Gastroesophageal sphincter (tissue), 4 donors: ENCODE measurements at regions not wholly inside any gene's neighbourhood (a gene's known extent, or its start where the extent isn't known, plus 50 kb on each side); places are given as distances from the start of the nearest gene placed in this dataset.

Experiments used
- ATAC-seq: fragments of 150-250 bp; one replicate; pipeline ENCODE4 v1.9.1; 2016; ENCODE audit warnings: mild to moderate bottlenecking, moderate library complexity
- H3K27ac ChIP-seq, 4 donors: fragments of 200-600 bp; sonication (generic) in 3 of 4; 1 replicate in 3 of 4; 2 replicates in 1 of 4; pipeline ENCODE4 v1.5.1; 2016 to 2019
- H3K27me3 ChIP-seq: fragments of 200-600 bp; sonication (generic); one replicate; pipeline ENCODE4 v1.5.1; 2019
- H3K36me3 ChIP-seq, 2 donors: fragments of 200-600 bp; sonication (generic); one replicate each; pipeline ENCODE4 v1.5.1; 2019; ENCODE audit warnings: control low read depth in 1 of 2
- H3K4me1 ChIP-seq, 3 donors: fragments of 200-600 bp; sonication (generic); 1 replicate in 2 of 3; 2 replicates in 1 of 3; pipeline ENCODE4 v1.5.1; 2016 to 2019; ENCODE audit warnings: control low read depth in 2 of 3
- H3K4me3 ChIP-seq, 2 donors: fragments of 200-600 bp; sonication (generic); one replicate each; pipeline ENCODE4 v1.5.1; 2019; ENCODE audit warnings: mild to moderate bottlenecking in 1 of 2, moderate library complexity in 1 of 2
- H3K9me3 ChIP-seq, 3 donors: fragments of 200-600 bp; sonication (generic); one replicate each; pipeline ENCODE4 v1.5.1; 2017 to 2019; ENCODE audit warnings: control low read depth in 2 of 3
- CTCF ChIP-seq, 4 experiments: fragments of 200-600 bp in 2 of 4; fragments of 450-650 bp in 2 of 4; sonication (generic) in 1 of 4; IDR thresholded peaks; one replicate each; pipeline ENCODE4 v1.5.1; 2017 to 2019; ENCODE audit warnings: antibody characterized with exemption in 4 of 4, mild to moderate bottlenecking in 2 of 4, moderate library complexity in 2 of 4
- EP300 ChIP-seq: sonication (generic); formaldehyde crosslinking; IDR thresholded peaks from one replicate; pipeline ENCODE4 v1.6.1; 2017; ENCODE audit warnings: antibody characterized with exemption, mild to moderate bottlenecking
- POLR2A ChIP-seq, 2 donors: fragments of 450-650 bp; IDR thresholded peaks; one replicate each; pipeline ENCODE4 v1.6.1; 2017; ENCODE audit warnings: antibody characterized with exemption in 2 of 2, mild to moderate bottlenecking in 2 of 2, moderate library complexity in 1 of 2
- POLR2AphosphoS5 ChIP-seq: sonication (generic); formaldehyde crosslinking; IDR thresholded peaks from one replicate; pipeline ENCODE4 v1.6.1; 2017; ENCODE audit warnings: antibody characterized with exemption
- WGBS, 2 donors: methylation state at CpG; one replicate each; pipeline ENCODE4 v1.1.5; 2018; ENCODE audit warnings: low coverage in 1 of 2; 5-methylcytosine and 5-hydroxymethylcytosine counted together

- no peak overlapping the region for H3K27ac ChIP-seq
- no peaks in the 10 kb centered on the region for H3K27me3 ChIP-seq
- H3K9me3 ChIP-seq: peaks cover 0 to 7% (median 0%) of the 10 kb centered on the region in 3 donors
- H3K4me3 ChIP-seq: no peak overlapping the region
- WGBS, 2 donors: 33% methylated on average over 1 of the region's 1 CpG; no CpG with 5 or more reads in 1 of the 2 donors
- no peaks in the 10 kb centered on the region for H3K4me1 ChIP-seq
- TF ChIP-seq POLR2AphosphoS5: no peak
- no peak for ATAC-seq
- no peaks in the 10 kb centered on the region for H3K36me3 ChIP-seq
These were observed 55.7 kb upstream of the OR5AN1 start for GRCh38 chr11:59302991-59303390.

GRCh38 chr11:59295435-59295834 lies 63.3 kb upstream of the OR5AN1 start:
- Histone ChIP-seq H3K4me1 (no peaks in the 10 kb centered on the region), H3K27ac (no peak overlapping the region), H3K4me3 (no peak overlapping the region), H3K36me3 (no peaks in the 10 kb centered on the region), H3K27me3 (no peaks in the 10 kb centered on the region), H3K9me3 (no peaks in the 10 kb centered on the region)
- TF ChIP-seq POLR2A (IDR thresholded peaks at IDR 0.05) (no peak), CTCF (IDR thresholded peaks at IDR 0.05) (no peak), POLR2AphosphoS5 (no peak), EP300 (no peak)
- no peak for ATAC-seq

- 95% methylated on average over 3 of the region's 3 CpGs; no CpG with 5 or more reads in 1 of the 2 donors for WGBS, 2 donors
- no peak for ATAC-seq
- H3K27ac ChIP-seq: no peak overlapping the region
- H3K27me3 ChIP-seq: peaks cover 7% of the 10 kb centered on the region
- no peaks in the 10 kb centered on the region for H3K4me1 ChIP-seq
- no peak overlapping the region for H3K4me3 ChIP-seq
- H3K9me3 ChIP-seq: no peaks in the 10 kb centered on the region
- H3K36me3 ChIP-seq: no peaks in the 10 kb centered on the region
- no peak for TF ChIP-seq EP300
- TF ChIP-seq POLR2AphosphoS5: no peak
- TF ChIP-seq POLR2A (IDR thresholded peaks at IDR 0.05): no peak
- no peak for TF ChIP-seq CTCF (IDR thresholded peaks at IDR 0.05)
These were observed 66.1 kb upstream of the OR5AN1 start for GRCh38 chr11:59292611-59293010.

- no peaks in the 10 kb centered on the region for H3K9me3 ChIP-seq
- WGBS, 2 donors: 59% methylated on average over 3 of the region's 3 CpGs; no CpG with 5 or more reads in 1 of the 2 donors
- H3K27ac ChIP-seq: no peak overlapping the region
- TF ChIP-seq CTCF (IDR thresholded peaks at IDR 0.05): no peak
- TF ChIP-seq EP300: no peak
- TF ChIP-seq POLR2A (IDR thresholded peaks at IDR 0.05): no peak
- TF ChIP-seq POLR2AphosphoS5: no peak
- no peak overlapping the region for H3K4me3 ChIP-seq
- no peak for ATAC-seq
- H3K27me3 ChIP-seq: peaks cover 10% of the 10 kb centered on the region
- no peaks in the 10 kb centered on the region for H3K4me1 ChIP-seq
- no peaks in the 10 kb centered on the region for H3K36me3 ChIP-seq
These were observed 67.5 kb upstream of the OR5AN1 start for GRCh38 chr11:59291228-59291627.

- 81 to 95% methylated on average over 2 to 4 of the region's 4 CpGs for WGBS, 2 donors
- no peak for TF ChIP-seq EP300
- TF ChIP-seq CTCF (IDR thresholded peaks at IDR 0.05): no peak
- TF ChIP-seq POLR2AphosphoS5: no peak
- Histone ChIP-seq H3K27ac (no peak overlapping the region), H3K27me3 (peaks cover 10% of the 10 kb centered on the region), H3K9me3 (no peaks in the 10 kb centered on the region), H3K4me3 (no peak overlapping the region), H3K4me1 (no peaks in the 10 kb centered on the region), H3K36me3 (no peaks in the 10 kb centered on the region)
- no peak for ATAC-seq
These were observed 69.1 kb upstream of the OR5AN1 start for GRCh38 chr11:59289356-59290181.
